ENCODE measurements at regions not wholly inside any gene's neighbourhood (a gene's known extent, or its start where the extent isn't known, plus 50 kb on each side); places are given as distances from the start of the nearest gene placed in this dataset.

DNA sequence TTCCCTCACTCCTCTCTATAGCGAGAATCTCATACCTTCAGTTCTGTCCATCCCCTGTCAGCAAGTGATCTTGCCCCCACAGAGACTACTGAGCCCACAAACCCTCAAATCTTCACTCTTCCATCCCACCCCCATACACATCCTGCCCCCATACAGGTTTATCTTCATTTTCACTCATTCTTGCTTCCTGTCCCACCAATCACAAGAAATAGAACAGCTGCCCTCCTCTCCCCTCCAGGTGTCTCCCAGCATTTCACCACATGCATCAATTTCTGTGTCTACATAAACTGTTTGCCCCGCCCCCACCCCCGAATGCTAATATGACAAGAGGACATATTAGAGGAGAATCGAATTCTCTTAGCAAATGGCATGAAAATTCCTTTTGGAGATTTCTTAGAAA lies 54.9 kb upstream of the CARMIL1 start:
- TF ChIP-seq CEBPB (IDR thresholded peaks at IDR 0.05), result no peak
- TF ChIP-seq, protein P1, sequence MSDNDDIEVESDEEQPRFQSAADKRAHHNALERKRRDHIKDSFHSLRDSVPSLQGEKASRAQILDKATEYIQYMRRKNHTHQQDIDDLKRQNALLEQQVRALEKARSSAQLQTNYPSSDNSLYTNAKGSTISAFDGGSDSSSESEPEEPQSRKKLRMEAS (IDR thresholded peaks at IDR 0.05), result no peak
- TF ChIP-seq USF1 (IDR thresholded peaks at IDR 0.05), result no peak
- no peak for TF ChIP-seq EGR1 (IDR thresholded peaks at IDR 0.05)
- TF ChIP-seq, protein P2, sequence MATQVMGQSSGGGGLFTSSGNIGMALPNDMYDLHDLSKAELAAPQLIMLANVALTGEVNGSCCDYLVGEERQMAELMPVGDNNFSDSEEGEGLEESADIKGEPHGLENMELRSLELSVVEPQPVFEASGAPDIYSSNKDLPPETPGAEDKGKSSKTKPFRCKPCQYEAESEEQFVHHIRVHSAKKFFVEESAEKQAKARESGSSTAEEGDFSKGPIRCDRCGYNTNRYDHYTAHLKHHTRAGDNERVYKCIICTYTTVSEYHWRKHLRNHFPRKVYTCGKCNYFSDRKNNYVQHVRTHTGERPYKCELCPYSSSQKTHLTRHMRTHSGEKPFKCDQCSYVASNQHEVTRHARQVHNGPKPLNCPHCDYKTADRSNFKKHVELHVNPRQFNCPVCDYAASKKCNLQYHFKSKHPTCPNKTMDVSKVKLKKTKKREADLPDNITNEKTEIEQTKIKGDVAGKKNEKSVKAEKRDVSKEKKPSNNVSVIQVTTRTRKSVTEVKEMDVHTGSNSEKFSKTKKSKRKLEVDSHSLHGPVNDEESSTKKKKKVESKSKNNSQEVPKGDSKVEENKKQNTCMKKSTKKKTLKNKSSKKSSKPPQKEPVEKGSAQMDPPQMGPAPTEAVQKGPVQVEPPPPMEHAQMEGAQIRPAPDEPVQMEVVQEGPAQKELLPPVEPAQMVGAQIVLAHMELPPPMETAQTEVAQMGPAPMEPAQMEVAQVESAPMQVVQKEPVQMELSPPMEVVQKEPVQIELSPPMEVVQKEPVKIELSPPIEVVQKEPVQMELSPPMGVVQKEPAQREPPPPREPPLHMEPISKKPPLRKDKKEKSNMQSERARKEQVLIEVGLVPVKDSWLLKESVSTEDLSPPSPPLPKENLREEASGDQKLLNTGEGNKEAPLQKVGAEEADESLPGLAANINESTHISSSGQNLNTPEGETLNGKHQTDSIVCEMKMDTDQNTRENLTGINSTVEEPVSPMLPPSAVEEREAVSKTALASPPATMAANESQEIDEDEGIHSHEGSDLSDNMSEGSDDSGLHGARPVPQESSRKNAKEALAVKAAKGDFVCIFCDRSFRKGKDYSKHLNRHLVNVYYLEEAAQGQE (IDR thresholded peaks at IDR 0.05; ENCODE audit: low read depth), result no peak
- TF ChIP-seq TCF12 (IDR thresholded peaks at IDR 0.05; ENCODE audit: low read depth), result no peak
- no peak for TF ChIP-seq TEAD4 (IDR thresholded peaks at IDR 0.05)
